HG03432 (cell line): ENCODE measurements at regions not wholly inside any gene's neighbourhood (a gene's known extent, or its start where the extent isn't known, plus 50 kb on each side); places are given as distances from the start of the nearest gene placed in this dataset.

Source experiments
- ATAC-seq: cut with Tn5 transposase; IDR thresholded peaks from one replicate; pipeline ENCODE4 v1.9.1; 2021; ENCODE audit warnings: mild to moderate bottlenecking, moderate library complexity; ENCODE audit not compliant: unreplicated experiment

GRCh38 chr6:26149240-26149639, 62.0 kb downstream of the HFE start:
- no peak for ATAC-seq

- ATAC-seq = no peak
Observed at GRCh38 chr6:26152226-26153101, 65.2 kb downstream of the HFE start.

- no peak for ATAC-seq
Observed at GRCh38 chr6:26155061-26155930, 68.1 kb downstream of the HFE start.

GRCh38 chr6:26156105-26156849, 69.0 kb downstream of the HFE start:
- peak; percentile 61 for ATAC-seq

- ATAC-seq = peak; percentile 15
Observed at GRCh38 chr6:26156850-26157250, 69.6 kb downstream of the HFE start.

GRCh38 chr6:26157251-26158075, 70.2 kb downstream of the HFE start:
- ATAC-seq = peak; percentile 58

GRCh38 chr6:26158076-26158580, 70.9 kb downstream of the HFE start:
- ATAC-seq = peak; percentile 50

GRCh38 chr6:26158581-26159356, 71.5 kb downstream of the HFE start:
- no peak for ATAC-seq

- no peak for ATAC-seq
Observed at GRCh38 chr6:26159357-26160273, 72.4 kb downstream of the HFE start.

- no peak for ATAC-seq
Observed at GRCh38 chr6:26161322-26161721, 74.1 kb downstream of the HFE start.

- no peak for ATAC-seq
Observed at GRCh38 chr6:26162399-26162798, 75.2 kb downstream of the HFE start.

GRCh38 chr6:26163427-26164119, 76.3 kb downstream of the HFE start:
- no peak for ATAC-seq

- ATAC-seq = no peak
Observed at GRCh38 chr6:26164120-26164505, 76.9 kb downstream of the HFE start.

- no peak for ATAC-seq
Observed at GRCh38 chr6:26165261-26165790, 78.1 kb downstream of the HFE start.

GRCh38 chr6:26170181-26170580, 83.0 kb downstream of the HFE start:
- ATAC-seq = no peak

- ATAC-seq = no peak
Observed at GRCh38 chr6:26170951-26171841, 84.0 kb downstream of the HFE start.
